NCI-H1105 treated with DMSO at 0.1 percent for 48 hours (cell line): ENCODE measurements at regions not wholly inside any gene's neighbourhood (a gene's known extent, or its start where the extent isn't known, plus 50 kb on each side); places are given as distances from the start of the nearest gene placed in this dataset.

Experiments used
- DNase-seq: peaks from one replicate; lab custom pipeline; 2025; lab: John Stamatoyannopoulos, UW

DNA sequence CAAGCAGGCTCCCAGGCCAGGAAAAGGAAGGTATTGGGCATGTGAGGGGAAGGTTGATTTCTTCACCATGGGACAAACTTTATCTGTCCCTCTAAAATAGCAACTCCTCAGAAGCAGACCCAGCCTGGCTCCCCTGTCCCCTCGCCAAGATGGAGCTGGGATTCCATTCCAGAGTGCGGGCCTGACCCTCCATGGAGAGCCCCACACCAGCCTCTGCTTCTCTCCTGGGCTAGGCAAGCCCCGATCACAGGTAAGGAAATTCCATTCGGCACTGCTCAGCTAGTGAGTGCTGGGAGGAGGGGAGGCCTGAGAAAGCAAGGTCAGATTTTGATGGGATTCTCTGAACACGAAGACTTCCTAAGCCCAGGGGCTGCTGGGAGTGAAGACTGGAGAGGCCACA, 98.4 kb downstream of the EFNB1 start:
- no peak for DNase-seq

DNA sequence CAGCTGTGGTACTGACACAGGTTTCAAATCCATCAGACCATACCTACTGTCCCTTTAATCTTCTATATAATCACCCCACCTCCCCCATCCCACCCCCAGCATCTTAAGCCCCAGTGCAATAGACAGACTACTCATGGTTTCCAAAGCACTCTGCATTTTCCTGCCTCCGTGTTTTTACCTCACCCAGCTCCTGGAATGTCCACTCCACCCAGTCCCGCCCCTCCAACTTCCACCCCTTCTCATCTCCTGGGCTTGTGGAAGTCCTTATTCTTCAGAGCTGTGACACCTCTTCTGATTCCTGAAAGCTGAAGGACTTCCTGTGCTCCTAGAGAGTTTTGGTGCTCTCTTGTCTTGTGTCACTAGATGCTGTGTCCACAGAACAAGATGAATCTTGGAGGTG, 94.3 kb downstream of the EFNB1 start:
- no peak for DNase-seq

DNA sequence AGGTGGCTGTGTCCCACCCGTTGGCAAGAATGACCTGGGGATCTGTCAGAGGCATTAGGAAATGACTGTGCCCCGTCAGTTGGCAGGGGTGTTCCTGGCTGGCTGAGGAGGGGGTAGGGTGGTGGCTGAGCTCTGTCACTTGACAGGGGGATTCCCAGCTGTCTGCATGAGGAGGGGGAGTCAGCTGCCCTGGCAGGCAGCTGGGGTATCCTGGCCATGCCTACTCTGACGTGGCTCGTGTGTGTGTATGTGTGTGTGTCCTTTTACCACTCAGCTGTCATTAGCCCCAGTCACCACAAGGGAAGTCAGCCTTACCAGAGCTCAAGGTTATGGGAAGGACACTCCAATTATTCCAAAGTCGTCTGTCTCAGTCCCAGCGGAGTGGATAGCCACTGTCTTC, 93.2 kb downstream of the EFNB1 start:
- DNase-seq: no peak

DNA sequence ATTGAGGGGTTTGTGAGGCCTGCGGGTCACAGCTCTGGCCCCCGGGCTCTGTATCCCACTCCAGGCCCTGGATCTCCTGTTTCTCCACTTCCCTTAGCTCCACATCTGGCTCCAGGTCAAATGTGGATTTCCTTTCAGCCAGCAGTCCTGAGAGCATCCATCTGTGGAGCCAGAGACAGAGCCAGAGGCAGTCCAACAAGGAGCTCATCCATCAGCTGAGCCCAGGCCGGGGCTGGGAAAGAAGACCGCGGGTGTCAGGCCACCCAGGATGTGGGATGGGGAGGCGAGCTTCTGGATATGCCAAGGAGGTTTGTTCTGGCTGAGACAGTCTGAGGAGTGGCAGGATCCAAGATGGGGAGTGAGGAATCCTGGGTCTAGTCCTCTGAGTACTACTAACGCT, 91.7 kb downstream of the EFNB1 start:
- no peak for DNase-seq

DNA sequence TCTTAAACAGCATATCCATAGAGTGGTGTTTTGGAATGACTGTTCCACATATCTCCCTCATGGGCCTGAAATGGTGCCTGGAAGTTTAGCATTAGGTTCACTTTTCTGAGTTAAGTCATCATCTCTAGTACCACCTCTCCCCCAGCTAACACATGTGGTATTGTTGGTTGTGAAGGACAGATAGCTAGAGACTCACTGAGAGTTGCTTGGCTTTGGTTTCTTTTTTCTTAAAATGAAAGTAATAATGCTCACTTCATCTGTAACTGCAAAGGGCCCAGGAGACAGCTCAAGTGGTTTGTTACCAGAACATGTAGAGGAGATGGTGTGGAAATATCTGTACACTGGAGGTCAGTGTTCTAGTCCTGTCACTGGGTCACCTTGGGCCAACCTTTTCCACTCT, 90.9 kb downstream of the EFNB1 start:
- no peak for DNase-seq

DNA sequence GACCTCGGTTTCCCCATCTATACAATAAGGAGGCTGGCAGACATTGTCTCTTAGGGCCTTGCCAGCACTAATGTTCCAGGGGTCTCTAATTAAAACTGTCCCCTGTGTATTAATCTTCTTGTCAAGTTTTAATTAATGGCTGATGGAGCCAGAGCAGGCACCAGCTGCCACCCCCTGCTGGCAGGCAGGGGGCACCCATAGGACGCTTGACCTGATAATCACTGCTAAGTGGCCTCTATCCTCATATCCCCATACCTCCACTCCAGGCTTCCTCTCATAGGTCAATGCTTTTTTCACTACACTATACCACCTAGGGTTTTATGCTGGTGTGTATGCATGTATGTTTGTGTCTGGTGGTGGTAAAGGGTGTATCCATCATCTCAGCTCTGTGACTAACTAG, 89.4 kb downstream of the EFNB1 start:
- DNase-seq: no peak

DNA sequence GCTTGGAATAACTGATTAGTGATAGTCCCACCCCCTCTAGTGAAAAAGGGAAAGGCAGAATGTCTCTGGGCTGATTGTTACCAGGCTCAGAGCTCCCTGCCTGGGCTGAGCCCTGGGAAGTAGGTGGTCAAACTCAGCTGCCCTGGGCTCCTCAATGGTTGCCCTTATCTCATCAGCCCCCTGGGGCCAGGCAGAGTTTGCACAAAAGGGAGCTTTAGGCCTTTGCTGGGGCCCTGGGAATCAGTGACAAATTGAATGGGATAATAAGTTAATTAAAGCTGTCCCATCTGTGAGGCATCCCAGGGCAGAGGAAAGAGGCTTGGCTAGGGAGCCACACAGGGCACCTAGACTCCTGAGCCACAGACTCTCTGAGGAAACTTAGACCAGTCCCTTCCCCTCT, 89.0 kb downstream of the EFNB1 start:
- no peak for DNase-seq

DNA sequence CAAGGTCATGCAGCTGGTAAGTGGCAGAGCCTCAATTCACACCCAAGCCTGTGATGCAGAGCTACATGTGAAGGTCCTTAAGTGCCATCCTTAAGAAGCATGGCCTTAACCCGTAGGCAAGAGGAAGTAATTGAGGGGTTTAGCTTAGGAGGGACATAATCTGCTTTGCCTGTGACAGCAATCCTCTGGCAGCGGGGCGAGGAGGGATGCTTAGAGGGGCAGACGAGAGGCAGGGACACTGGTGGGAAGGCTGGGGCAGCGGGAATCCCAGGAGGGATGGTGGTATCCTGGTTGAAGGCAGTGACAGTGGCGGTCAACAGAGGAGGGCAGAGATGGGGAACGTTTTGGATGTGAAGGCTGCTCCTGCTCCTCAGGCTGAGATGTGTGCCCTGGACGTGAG, 88.1 kb downstream of the EFNB1 start:
- no peak for DNase-seq

DNA sequence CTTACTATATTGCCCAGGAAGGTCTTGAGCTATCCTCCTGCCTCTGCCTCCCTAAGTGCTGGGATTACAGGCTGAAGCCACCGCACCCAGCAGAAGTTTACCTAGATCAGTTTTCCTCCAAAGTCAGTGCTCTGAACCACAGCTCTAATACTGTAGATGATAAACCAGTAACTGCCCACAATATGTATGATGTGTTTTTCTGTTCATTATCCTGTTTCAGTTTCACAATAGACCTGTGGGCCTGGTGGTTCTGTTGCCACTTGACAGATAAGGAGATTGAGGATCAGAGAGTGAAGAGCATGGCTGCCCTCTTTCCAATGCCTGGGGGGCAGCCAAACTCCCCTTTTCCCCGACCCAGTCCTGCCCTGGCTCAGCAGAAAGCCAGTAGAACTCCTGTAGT, 87.0 kb downstream of the EFNB1 start:
- no peak for DNase-seq

DNA sequence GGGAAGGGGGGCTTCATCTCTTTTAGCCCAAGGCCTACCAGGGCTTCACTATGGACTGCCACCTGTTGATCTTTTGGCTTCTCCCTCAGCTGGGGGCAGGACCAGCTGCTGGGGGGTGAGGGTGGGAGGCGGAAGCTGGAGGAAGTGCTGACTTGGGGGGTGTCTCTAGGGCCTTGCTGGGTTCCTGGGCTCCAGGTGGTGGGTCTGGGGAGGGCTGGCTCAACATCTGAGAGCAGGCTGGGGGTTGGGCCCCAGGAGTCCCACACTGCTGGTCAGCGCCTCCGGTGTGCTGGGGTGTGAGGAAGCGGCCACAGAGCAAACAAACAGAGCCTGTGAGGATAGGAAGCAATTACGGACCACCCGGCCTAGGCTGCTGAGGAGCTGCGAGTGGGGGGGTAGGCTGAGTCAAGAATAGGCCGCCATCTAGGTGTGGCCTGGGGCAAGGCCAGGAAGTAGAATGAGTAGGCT, 85.7 kb downstream of the EFNB1 start:
- DNase-seq: no peak

DNA sequence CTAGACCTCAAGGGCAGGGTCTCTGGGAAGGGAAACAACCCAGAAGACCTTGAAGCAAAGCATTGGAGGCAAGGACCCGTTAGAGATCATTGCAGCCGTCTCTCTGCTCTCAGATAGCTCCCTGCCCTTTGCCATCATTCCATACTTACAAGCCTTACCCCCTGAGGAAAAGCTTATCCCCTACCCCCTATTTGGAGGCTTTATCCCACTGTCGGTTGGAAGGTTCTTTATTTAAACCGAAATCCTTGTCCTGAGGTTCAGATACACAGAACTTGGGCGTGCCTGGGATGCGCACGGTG, 84.4 kb downstream of the EFNB1 start:
- no peak for DNase-seq

DNA sequence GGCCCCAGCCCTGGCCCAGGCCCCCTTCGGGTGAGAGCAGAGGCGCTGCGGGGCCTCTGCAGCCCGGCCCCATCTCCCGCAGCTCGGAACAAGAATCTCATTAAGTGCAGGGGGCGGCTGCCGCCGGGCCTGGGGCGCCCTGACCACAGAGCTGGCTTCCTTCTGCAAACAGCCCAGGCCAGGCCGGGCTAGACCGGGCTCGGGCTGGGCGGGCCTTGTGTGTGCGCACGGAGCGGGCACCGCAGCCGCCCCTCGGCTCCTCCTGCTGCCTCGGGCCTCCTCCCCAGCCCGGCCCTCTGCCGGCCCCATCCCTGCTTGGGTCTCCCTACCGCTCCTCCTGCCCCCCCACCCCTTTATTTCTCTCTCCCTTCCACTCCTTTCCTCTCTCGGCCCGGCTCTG, 83.3 kb downstream of the EFNB1 start:
- DNase-seq: no peak

DNA sequence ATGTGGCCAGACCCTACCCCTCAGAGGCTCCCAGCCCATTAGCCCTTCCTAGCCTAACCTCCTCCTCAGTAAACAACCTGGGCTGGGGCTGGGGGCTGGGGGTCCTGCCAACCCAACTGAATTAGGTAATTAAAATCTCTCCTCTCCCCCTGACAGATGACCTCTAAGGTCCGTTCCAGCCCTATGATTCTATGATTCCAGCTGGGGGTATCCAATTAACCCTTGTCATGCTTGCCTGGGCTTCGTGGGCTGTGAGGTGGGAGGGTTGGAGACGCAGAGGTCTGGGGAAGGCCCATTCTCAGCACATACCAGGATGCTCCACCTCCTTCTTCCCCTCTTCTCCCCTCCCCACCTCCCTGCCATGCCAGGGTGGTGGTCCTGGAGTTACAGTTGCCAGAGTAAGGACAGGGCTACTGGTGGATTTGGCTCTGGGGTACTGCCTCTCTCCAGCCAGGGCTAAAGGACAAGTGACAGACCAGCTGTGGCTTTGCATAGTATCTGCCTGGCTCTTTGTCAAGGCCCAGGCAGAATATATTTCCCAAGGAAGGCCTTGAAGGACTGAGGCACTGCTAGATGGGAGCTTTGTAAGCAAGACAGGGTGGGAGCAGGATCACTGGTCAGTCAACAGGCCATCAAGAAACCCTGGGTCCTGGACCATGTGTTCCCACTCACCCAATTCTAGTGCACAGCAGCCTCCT, 82.1 kb downstream of the EFNB1 start:
- DNase-seq: no peak

DNA sequence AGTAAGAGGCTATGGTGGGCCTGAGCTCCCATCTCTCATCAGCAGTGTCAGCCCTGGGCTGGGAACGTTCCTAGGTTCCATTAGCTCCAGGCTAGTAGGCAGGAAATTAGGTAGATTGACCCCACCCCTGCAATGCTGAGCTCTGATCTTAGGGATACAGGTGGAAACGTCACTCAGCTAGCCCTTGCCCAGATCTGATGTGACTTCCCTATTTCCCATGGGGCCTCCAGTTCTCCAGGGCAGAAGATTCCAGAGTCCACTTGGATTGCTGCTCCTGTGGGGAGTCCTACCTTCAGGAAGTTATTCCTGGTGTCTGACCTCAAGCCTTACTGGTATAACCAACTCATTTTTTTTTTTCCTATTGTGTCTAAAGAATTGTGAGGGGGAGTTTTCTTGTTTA, 81.1 kb downstream of the EFNB1 start:
- DNase-seq: no peak

DNA sequence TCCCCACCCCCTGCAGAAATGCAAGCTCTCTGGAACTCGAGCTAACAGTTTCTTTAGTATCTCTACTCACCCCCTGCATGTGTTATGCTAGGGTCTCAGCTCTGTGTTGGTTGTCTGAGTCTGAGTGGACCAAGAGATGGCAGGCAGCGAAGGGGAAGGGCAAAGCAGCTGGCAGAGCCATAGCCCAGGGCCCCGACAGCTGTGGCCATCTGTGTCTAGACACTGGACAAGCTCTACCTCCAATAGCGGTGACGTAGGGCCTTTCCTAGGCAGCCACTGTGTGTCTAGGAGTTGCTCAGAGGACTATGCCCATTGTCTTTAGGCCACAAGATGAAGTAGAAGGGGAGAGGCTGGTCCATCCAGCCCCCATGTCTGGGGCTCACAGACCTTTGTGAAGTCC, 79.2 kb downstream of the EFNB1 start:
- DNase-seq: no peak

DNA sequence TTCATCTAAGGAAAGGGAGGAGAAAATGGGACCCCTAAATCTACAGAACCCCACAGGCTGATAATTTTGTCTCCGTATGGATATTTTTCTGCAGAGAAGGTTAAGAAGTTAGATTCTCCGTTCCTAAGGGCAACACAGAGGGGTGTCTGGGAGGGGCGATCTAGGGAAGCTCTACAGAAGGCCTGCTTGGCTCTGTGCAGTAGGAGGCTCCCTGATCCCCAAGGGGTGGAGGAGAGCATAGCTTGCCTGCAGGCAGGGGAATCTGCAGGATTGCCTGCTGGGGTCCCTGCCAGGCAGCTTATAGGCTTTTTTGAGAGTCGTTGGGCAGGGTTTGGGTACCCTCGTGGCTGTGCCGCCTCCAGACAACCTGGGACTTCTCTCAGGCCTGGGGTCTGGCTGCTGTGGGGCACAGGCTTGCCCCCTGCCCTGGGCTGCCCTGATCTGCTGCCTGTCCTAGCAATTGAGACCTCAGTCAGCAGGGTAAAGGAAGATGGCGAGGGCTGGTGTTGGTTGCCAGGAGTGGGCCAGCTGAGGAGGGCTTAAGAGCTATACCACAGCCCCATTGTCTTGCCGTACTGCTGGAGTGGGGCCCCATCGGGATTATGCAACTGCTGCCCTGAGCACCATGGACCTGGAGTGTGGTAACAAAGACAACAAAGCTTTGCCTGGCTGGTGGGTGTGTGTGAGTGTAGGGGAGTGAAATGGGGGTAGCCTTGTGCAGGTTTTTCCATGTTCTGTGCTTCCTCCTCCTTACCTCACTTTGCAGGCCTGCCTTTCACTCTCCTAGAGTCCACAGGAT, 74.1 kb downstream of the EFNB1 start:
- DNase-seq: no peak

DNA sequence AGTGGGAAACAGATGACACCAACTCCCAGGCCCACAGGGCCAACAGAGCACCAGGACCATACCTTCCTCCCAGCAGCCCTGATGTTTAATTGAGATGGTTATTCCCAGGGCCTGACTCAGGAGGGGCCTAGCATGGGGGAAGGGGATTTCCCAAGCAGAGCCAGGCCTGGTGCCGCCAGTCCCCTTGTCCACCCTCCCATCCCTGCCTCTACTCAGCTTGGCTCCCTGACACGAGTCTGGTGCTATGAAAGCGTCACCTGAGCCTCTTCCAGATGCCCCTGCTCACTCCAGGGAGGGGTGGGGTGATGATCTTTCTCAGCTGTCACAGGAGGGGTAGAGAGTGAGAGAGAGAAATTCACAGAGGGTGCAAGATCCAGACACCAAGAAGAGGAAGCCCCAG, 72.7 kb downstream of the EFNB1 start:
- no peak for DNase-seq

DNA sequence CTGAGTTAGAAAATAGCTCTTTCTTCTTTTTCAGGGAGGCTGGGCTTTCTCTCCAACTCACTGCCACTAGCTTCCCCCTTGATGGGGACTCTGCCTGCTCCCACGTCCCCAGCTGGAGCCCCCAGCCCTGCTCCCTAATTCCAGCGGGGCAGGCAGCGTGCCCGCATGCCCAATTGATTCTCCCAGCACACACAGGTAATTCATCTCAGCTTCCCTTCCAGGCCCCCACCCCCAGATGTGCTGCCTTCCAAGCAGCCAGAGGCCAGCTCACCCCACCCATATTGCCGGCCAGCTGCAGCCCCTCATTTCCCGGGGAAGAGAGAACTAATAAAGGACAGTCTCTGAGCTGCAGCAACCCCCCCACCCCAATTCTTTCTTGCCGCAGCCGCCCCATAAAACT, 69.8 kb downstream of the EFNB1 start:
- no peak for DNase-seq

DNA sequence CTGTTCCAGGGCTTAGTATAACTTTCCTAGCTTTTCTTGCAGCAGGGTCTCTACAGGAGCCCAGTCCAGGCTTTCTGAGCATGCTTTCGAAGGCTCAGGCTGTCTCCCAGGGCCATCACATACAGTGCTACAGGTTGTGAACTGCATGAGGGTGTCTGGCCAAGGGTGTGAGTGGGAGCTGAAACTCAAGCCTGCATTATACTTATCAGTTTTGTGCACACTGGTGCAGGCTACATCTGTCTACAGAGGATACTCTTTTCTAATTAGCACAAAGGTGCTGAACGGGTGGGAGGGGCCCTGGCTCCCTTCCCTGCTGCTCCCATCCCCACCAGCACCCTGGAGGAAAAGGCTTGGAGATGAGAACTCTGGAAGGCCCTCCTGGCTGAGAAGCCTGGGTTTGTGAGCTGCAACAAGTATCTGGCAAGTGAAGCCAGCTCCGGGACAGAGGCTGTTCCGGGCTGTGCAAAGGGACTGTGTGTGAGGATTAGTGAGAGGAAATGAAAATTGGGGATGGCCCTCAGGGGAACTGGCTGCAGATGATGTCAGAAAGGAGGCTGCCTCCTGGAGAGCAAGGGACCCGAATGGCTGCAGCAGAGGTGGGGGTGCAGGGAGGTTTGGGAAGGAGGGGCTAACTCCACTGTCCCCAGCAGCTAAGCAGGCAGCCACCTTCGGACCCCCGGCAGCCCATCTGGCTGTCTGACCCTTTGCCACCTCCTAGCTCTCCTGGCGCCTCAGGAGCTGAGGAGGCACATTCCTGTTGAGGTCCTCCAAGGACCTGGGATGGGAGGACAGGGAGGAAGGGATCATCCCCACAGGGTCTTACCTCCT, 68.5 kb downstream of the EFNB1 start:
- no peak for DNase-seq

DNA sequence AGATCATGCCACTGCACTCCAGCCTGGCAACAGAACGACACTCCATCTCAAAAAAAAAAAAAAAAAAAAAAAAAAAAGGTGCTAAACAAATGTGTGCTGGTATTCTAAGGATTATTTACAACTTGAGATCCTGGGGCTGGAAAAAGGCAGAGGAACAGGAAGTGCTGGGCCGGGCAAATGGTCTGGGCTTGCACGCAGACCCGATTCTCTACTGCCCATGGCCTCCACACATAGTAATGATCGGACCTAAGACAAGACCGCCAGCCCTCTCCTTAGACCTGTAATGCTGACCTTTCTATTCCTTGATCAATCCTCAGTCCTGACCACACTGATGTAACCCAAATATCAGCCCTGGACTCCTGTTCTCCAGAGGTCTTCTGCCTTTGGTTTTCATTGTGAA, 67.8 kb downstream of the EFNB1 start:
- no peak for DNase-seq

DNA sequence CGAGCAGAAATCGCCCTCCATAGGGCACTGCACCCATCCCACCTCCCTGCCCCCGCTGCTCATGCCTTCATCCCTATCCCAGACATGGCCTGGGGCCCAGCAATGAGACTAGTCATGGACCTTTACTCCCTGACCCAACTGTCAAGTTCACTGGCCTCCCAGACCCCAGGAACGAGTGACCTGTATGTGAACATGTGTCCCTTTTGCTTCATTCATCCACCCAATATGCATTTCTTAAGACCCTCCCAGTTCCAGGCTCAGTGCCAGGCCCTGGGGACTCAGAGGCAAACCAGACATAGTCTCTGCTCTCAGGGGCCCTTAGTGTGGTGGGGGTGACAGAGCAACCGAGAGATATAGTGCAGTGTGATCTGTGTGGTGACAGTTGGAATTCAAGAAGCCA, 67.0 kb downstream of the EFNB1 start:
- DNase-seq: no peak

DNA sequence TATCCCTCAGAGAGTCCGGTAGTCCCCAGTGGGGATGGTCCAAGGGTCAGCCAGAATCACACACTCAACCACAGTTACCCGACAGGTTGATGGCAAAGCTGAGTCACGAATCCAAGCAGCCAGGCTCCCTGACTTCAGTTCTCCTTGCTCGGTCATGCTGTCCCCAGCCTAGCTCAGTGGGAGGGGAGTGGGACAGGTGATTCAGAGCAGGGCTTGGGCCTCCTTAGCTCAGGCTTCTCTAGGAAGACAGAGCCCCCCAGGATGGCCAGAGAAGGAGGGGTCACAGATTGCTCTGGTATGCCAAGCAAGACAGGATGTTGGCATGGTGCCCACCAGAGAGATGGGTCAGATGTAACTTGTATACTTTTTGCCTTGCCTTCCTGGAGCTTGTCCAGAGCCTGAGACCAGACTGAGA, 66.5 kb downstream of the EFNB1 start:
- DNase-seq: peak; percentile 53
